Ascending aorta (tissue), 2 donors: ENCODE measurements at regions not wholly inside any gene's neighbourhood (a gene's known extent, or its start where the extent isn't known, plus 50 kb on each side); places are given as distances from the start of the nearest gene placed in this dataset.

Experiments
- DNase-seq, 2 donors: peaks; one replicate each; pipeline ENCODE4 v3.0.0-alpha.2; 2019; ENCODE audit warnings: low spot score in 2 of 2
- H3K27ac ChIP-seq, 2 donors: fragments of 200-600 bp; sonication (generic); one replicate each; pipeline ENCODE4 v1.5.1; 2016 to 2017; ENCODE audit warnings: mild to moderate bottlenecking in 1 of 2
- H3K27me3 ChIP-seq: fragments of 200-600 bp; sonication (generic); one replicate; pipeline ENCODE4 v1.5.1; 2017
- H3K36me3 ChIP-seq, 2 donors: fragments of 200-600 bp; sonication (generic); one replicate each; pipeline ENCODE4 v1.5.1; 2016
- H3K4me1 ChIP-seq, 2 donors: fragments of 200-600 bp; sonication (generic); one replicate each; pipeline ENCODE4 v1.5.1; 2016 to 2017; ENCODE audit warnings: mild to moderate bottlenecking in 1 of 2
- H3K4me3 ChIP-seq, 2 donors: fragments of 200-600 bp; sonication (generic); one replicate each; pipeline ENCODE4 v1.5.1; 2016 to 2017; ENCODE audit warnings: mild to moderate bottlenecking in 1 of 2
- H3K9me3 ChIP-seq, 2 donors: fragments of 200-600 bp; sonication (generic); one replicate each; pipeline ENCODE4 v1.5.1; 2016
- CTCF ChIP-seq, 3 experiments: fragments of 200-600 bp in 2 of 3; fragments of 450-650 bp in 1 of 3; sonication (generic) in 2 of 3; IDR thresholded peaks; one replicate each; pipeline ENCODE4 v1.5.1; 2016 to 2019; ENCODE audit warnings: antibody characterized with exemption in 3 of 3, mild to moderate bottlenecking in 1 of 3, moderate library complexity in 1 of 3
- intact Hi-C: fragments of 100-400 bp; cut with DNase I; formaldehyde crosslinking; loops from one replicate; pipeline ENCODE4 v1.15.1; 2023

DNA sequence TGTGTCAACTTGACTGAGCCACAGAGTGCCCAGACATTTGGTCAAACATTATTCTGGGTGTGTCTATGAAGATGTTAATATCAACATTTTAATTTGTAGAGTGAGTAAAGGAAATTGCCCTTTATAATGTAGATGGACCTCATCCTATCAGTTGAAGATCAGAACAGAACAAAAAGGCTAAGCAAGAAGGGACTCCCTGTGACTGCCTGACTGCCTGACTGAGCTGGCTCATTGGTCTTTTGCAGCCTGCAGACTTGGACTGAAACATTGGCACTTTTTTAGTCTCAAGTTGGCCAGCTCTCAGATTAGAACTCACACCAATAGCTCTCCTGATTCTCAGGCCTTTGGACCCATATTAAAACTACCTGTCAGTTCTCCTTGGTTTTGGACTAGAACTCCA, 600.4 kb upstream of the SLITRK6 start:
- Histone ChIP-seq H3K27me3 (no peaks in the 10 kb centered on the region), H3K4me1 (no peaks in the 10 kb centered on the region), H3K36me3 (no peaks in the 10 kb centered on the region), H3K27ac (no peak overlapping the region), H3K4me3 (no peak overlapping the region), H3K9me3 (no peaks in the 10 kb centered on the region)
- no peak for TF ChIP-seq CTCF (IDR thresholded peaks at IDR 0.05)
- intact Hi-C loops = no loop called here
- DNase-seq = no peak

GRCh38 chr13:86402500-86402899, 603.3 kb upstream of the SLITRK6 start:
- H3K27ac ChIP-seq = no peak overlapping the region
- no peaks in the 10 kb centered on the region for H3K36me3 ChIP-seq
- intact Hi-C loops = no loop called here
- no peaks in the 10 kb centered on the region for H3K27me3 ChIP-seq
- no peaks in the 10 kb centered on the region for H3K4me1 ChIP-seq
- no peaks in the 10 kb centered on the region for H3K9me3 ChIP-seq
- DNase-seq = no peak
- TF ChIP-seq CTCF (IDR thresholded peaks at IDR 0.05) = no peak
- no peak overlapping the region for H3K4me3 ChIP-seq

DNA sequence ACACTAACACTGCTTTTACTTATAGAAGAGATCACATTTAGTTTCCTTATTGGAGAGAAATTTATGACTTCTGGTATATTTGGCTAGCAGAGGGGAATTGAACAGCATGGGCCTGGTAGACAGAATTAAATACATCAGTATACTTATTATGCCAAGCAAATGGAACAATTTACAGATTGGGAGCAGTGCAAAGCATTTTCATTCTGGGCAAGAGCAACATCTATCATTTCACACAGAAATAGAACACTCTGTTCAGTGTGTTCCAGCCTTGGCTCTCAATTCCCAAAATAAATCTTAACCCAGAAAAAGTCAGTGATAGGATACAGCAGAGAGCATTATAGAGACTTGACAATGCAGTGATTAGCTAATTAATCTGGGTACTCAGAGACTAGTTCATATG, 604.0 kb upstream of the SLITRK6 start:
- Histone ChIP-seq H3K4me3 (no peak overlapping the region), H3K27me3 (no peaks in the 10 kb centered on the region), H3K36me3 (no peaks in the 10 kb centered on the region), H3K4me1 (no peaks in the 10 kb centered on the region), H3K27ac (no peak overlapping the region), H3K9me3 (no peaks in the 10 kb centered on the region)
- intact Hi-C loops = no loop called here
- no peak for DNase-seq
- no peak for TF ChIP-seq CTCF (IDR thresholded peaks at IDR 0.05)

GRCh38 chr13:86409466-86410241, 610.4 kb upstream of the SLITRK6 start:
- Histone ChIP-seq H3K27me3 (no peaks in the 10 kb centered on the region), H3K4me3 (no peak overlapping the region), H3K36me3 (no peaks in the 10 kb centered on the region), H3K4me1 (no peaks in the 10 kb centered on the region), H3K9me3 (no peaks in the 10 kb centered on the region), H3K27ac (no peak overlapping the region)
- DNase-seq = no peak
- intact Hi-C loops = no loop called here
- TF ChIP-seq CTCF (IDR thresholded peaks at IDR 0.05) = no peak

GRCh38 chr13:86425170-86425815, 626.1 kb upstream of the SLITRK6 start:
- no peaks in the 10 kb centered on the region for H3K4me1 ChIP-seq
- no peak for DNase-seq
- intact Hi-C loops = no loop called here
- no peak overlapping the region for H3K4me3 ChIP-seq
- no peaks in the 10 kb centered on the region for H3K9me3 ChIP-seq
- no peaks in the 10 kb centered on the region for H3K36me3 ChIP-seq
- H3K27me3 ChIP-seq = no peaks in the 10 kb centered on the region
- TF ChIP-seq CTCF (IDR thresholded peaks at IDR 0.05) = no peak
- H3K27ac ChIP-seq = no peak overlapping the region
